Lower lobe of right lung (tissue), 2 donors: ENCODE measurements at regions not wholly inside any gene's neighbourhood (a gene's known extent, or its start where the extent isn't known, plus 50 kb on each side); places are given as distances from the start of the nearest gene placed in this dataset.

Experiments
- ATAC-seq, 2 donors: fragments of 200-7000 bp; cut with Tn5 transposase; one replicate each; pipeline ENCODE4 v1.9.1; 2020 to 2022; ENCODE audit warnings: mild to moderate bottlenecking in 2 of 2, moderate library complexity in 2 of 2
- DNase-seq: peaks from one replicate; pipeline ENCODE4 v3.0.0-alpha.2; 2020
- H3K27ac ChIP-seq: fragments of 200-600 bp; one replicate; pipeline ENCODE4 v1.8.0; 2022
- H3K27me3 ChIP-seq: fragments of 200-600 bp; one replicate; pipeline ENCODE4 v1.8.0; 2022; ENCODE audit warnings: low read depth
- H3K36me3 ChIP-seq: fragments of 200-600 bp; one replicate; pipeline ENCODE4 v1.8.0; 2022; ENCODE audit warnings: mild to moderate bottlenecking
- H3K4me1 ChIP-seq: fragments of 200-600 bp; one replicate; pipeline ENCODE4 v1.8.0; 2022
- H3K4me3 ChIP-seq: fragments of 200-600 bp; one replicate; pipeline ENCODE4 v1.8.0; 2022; ENCODE audit warnings: mild to moderate bottlenecking
- H3K9me3 ChIP-seq: fragments of 200-600 bp; one replicate; pipeline ENCODE4 v1.8.0; 2022
- CTCF ChIP-seq: fragments of 200-600 bp; IDR thresholded peaks from one replicate; pipeline ENCODE4 v1.8.0; 2022; ENCODE audit warnings: antibody characterized with exemption, mild to moderate bottlenecking
- intact Hi-C: fragments of 100-400 bp; cut with DNase I; formaldehyde crosslinking; loops from one replicate; pipeline ENCODE4 v1.11.0; 2022
- donor health status: DM: no; HTN: yes; CAD: no; lungs with severe emphysema.

- H3K9me3 ChIP-seq = no peaks in the 10 kb centered on the region
- ATAC-seq (no peak), DNase-seq (no peak)
- intact Hi-C loops = no loop called here
- no peaks in the 10 kb centered on the region for H3K4me1 ChIP-seq
- H3K4me3 ChIP-seq = no peak overlapping the region
- no peaks in the 10 kb centered on the region for H3K27me3 ChIP-seq
- no peaks in the 10 kb centered on the region for H3K36me3 ChIP-seq
- no peak overlapping the region for H3K27ac ChIP-seq
- TF ChIP-seq CTCF = no peak
Observed at GRCh38 chr18:42230636-42231035, 275.6 kb downstream of the PIK3C3 start.

- Histone ChIP-seq H3K4me1 (no peaks in the 10 kb centered on the region), H3K36me3 (no peaks in the 10 kb centered on the region), H3K27ac (no peak overlapping the region), H3K9me3 (no peaks in the 10 kb centered on the region), H3K27me3 (no peaks in the 10 kb centered on the region), H3K4me3 (no peak overlapping the region)
- no peak for ATAC-seq
- no peak for TF ChIP-seq CTCF
- DNase-seq = no peak
- intact Hi-C loops = no loop called here
Observed at GRCh38 chr18:42231284-42231683, 276.2 kb downstream of the PIK3C3 start.

GRCh38 chr18:42231796-42232195 lies 276.8 kb downstream of the PIK3C3 start:
- no peaks in the 10 kb centered on the region for H3K36me3 ChIP-seq
- TF ChIP-seq CTCF = no peak
- H3K4me3 ChIP-seq = no peak overlapping the region
- no peak for DNase-seq
- H3K27me3 ChIP-seq = no peaks in the 10 kb centered on the region
- H3K27ac ChIP-seq = no peak overlapping the region
- intact Hi-C loops = no loop called here
- H3K4me1 ChIP-seq = no peaks in the 10 kb centered on the region
- no peaks in the 10 kb centered on the region for H3K9me3 ChIP-seq
- ATAC-seq = no peak

- ATAC-seq = no peak
- intact Hi-C loops = no loop called here
- no peak for DNase-seq
- no peaks in the 10 kb centered on the region for H3K27me3 ChIP-seq
- no peaks in the 10 kb centered on the region for H3K4me1 ChIP-seq
- no peak overlapping the region for H3K4me3 ChIP-seq
- no peak overlapping the region for H3K27ac ChIP-seq
- no peak for TF ChIP-seq CTCF
- no peaks in the 10 kb centered on the region for H3K9me3 ChIP-seq
- H3K36me3 ChIP-seq = no peaks in the 10 kb centered on the region
Observed at GRCh38 chr18:42233908-42234307, 278.9 kb downstream of the PIK3C3 start.

GRCh38 chr18:42242758-42243157 lies 287.7 kb downstream of the PIK3C3 start:
- intact Hi-C loops = no loop called here
- no peak overlapping the region for H3K4me3 ChIP-seq
- no peak overlapping the region for H3K27ac ChIP-seq
- no peak for ATAC-seq
- no peak for DNase-seq
- H3K4me1 ChIP-seq = no peaks in the 10 kb centered on the region
- no peaks in the 10 kb centered on the region for H3K27me3 ChIP-seq
- TF ChIP-seq CTCF = no peak
- H3K9me3 ChIP-seq = no peaks in the 10 kb centered on the region
- H3K36me3 ChIP-seq = no peaks in the 10 kb centered on the region

- no peak for TF ChIP-seq CTCF
- Histone ChIP-seq H3K9me3 (no peaks in the 10 kb centered on the region), H3K27ac (no peak overlapping the region), H3K27me3 (no peaks in the 10 kb centered on the region), H3K4me3 (no peak overlapping the region), H3K4me1 (no peaks in the 10 kb centered on the region), H3K36me3 (no peaks in the 10 kb centered on the region)
- intact Hi-C loops = no loop called here
- no peak for ATAC-seq
- no peak for DNase-seq
Observed at GRCh38 chr18:42245137-42245536, 290.1 kb downstream of the PIK3C3 start.
